A549 (cell line): ENCODE measurements at regions not wholly inside any gene's neighbourhood (a gene's known extent, or its start where the extent isn't known, plus 50 kb on each side); places are given as distances from the start of the nearest gene placed in this dataset.

Experiments
- ATAC-seq, 2 experiments: fragments of 200-7000 bp in 1 of 2; fragments of >200 bp in 1 of 2; cut with Nextera tagmentation in 1 of 2; cut with Tn5 transposase in 1 of 2; 3 replicates each; pipeline versions ENCODE4 v1.8.0 to v1.9.1; 2018 to 2020; ENCODE audit warnings: mild to moderate bottlenecking in 1 of 2, moderate library complexity in 1 of 2
- CTCF ChIA-PET: fragments of 300-600 bp; sonication (Branson Sonifier 250); formaldehyde crosslinking; extraction: SDS; loops from one replicate; lab custom pipeline; 2021; ENCODE audit warnings: antibody characterized with exemption, inconsistent platforms; lab: Yijun Ruan, JAX
- POLR2A ChIA-PET: fragments of 350-600 bp; formaldehyde crosslinking; extraction: SDS; loops from one replicate; lab custom pipeline; 2021; ENCODE audit warnings: antibody characterized with exemption, inconsistent platforms; lab: Yijun Ruan, JAX
- DNase-seq, 2 experiments: peaks; one replicate each; pipeline versions ENCODE4 v3.0.0 to v3.0.0-alpha.2; 2011 to 2016; ENCODE audit warnings: low read depth in 1 of 2, low spot score in 1 of 2
- FAIRE-seq: peaks from 2 replicates; lab custom pipeline; 2011; peaks lifted over from hg19 to GRCh38; lab: Jason Lieb, UNC
- H3K27ac ChIP-seq, 2 experiments: fragments of >200 bp; sonication (Bioruptor Twin); formaldehyde crosslinking; 3 replicates each; pipeline ENCODE4 v1.5.1; 2016 to 2017
- H3K4me1 ChIP-seq: fragments of >200 bp; sonication (Bioruptor Twin); formaldehyde crosslinking; 3 replicates; pipeline ENCODE4 v1.6.1; 2016
- H3K4me2 ChIP-seq: fragments of >200 bp; sonication (Bioruptor Twin); formaldehyde crosslinking; 3 replicates; pipeline ENCODE4 v1.6.1; 2016
- H3K4me3 ChIP-seq: fragments of >200 bp; sonication (Bioruptor Twin); formaldehyde crosslinking; 3 replicates; pipeline ENCODE4 v1.5.1; 2016
- H3K9me3 ChIP-seq: fragments of >200 bp; sonication (Bioruptor Twin); formaldehyde crosslinking; 3 replicates; pipeline ENCODE4 v1.6.1; 2016
- CBX8 ChIP-seq: fragments of 200-600 bp; sonication (generic); IDR thresholded peaks from 2 replicates; pipeline ENCODE4 v1.6.1; 2016
- CHD2 ChIP-seq: fragments of 150-350 bp; IDR thresholded peaks from 2 replicates; pipeline ENCODE4 v1.6.1; 2014; ENCODE audit warnings: low read length; ENCODE audit not compliant: partially characterized antibody
- MAZ ChIP-seq: fragments of 150-350 bp; IDR thresholded peaks from 2 replicates; pipeline ENCODE4 v1.6.1; 2014; ENCODE audit warnings: antibody characterized with exemption, low read depth, low read length, borderline replicate concordance
- POLR2AphosphoS2 ChIP-seq: conservative IDR thresholded peaks from 2 replicates; pipeline ENCODE4 v1.6.1; 2012; ENCODE audit warnings: low read length, improper control_type of control experiment, inconsistent platforms
- RAD21 ChIP-seq, 2 experiments: fragments of >200 bp in 1 of 2; sonication (Bioruptor Twin) in 1 of 2; formaldehyde crosslinking in 1 of 2; IDR thresholded peaks in 1 of 2; conservative IDR thresholded peaks in 1 of 2; 2 replicates in 1 of 2; 3 replicates in 1 of 2; pipeline ENCODE4 v1.6.1; 2012 to 2018; ENCODE audit warnings: inconsistent platforms in 1 of 2
- RARB ChIP-seq: fragments of 250-450 bp; sonication (Bioruptor Pico); IDR thresholded peaks from 2 replicates; pipeline ENCODE4 v1.8.0; 2021; ENCODE audit warnings: mild to moderate bottlenecking, moderate library complexity
- RCOR1 ChIP-seq: fragments of 150-350 bp; IDR thresholded peaks from 2 replicates; pipeline ENCODE4 v1.6.1; 2014; ENCODE audit warnings: antibody characterized with exemption, low read length, low read depth
- REST ChIP-seq: fragments of 200-600 bp; sonication (generic); IDR thresholded peaks from 2 replicates; pipeline ENCODE4 v1.6.1; 2016; ENCODE audit warnings: antibody characterized with exemption, mild to moderate bottlenecking, moderate library complexity
- RFX5 ChIP-seq: fragments of 450-650 bp; IDR thresholded peaks from 2 replicates; pipeline ENCODE4 v1.7.1; 2014; ENCODE audit warnings: antibody characterized with exemption, mild to moderate bottlenecking, moderate library complexity
- ZNF302 ChIP-seq: fragments of 250-450 bp; sonication (Bioruptor Pico); IDR thresholded peaks from 2 replicates; pipeline ENCODE4 v1.9.0; 2021; ENCODE audit warnings: inconsistent platforms, mild to moderate bottlenecking, moderate library complexity
- WGBS: methylation state at CpG from one replicate; pipeline ENCODE4 v1.1.6; 2017; ENCODE audit errors: missing lambda C conversion rate; 5-methylcytosine and 5-hydroxymethylcytosine counted together
- TF ChIP-seq, protein P1 (sequence below): fragments of >200 bp; sonication (Bioruptor Twin); formaldehyde crosslinking; IDR thresholded peaks from 3 replicates; pipeline ENCODE4 v1.5.1; 2016
- TF ChIP-seq, protein P2 (sequence below): fragments of >200 bp; sonication (Bioruptor Twin); formaldehyde crosslinking; IDR thresholded peaks from 3 replicates; pipeline ENCODE4 v1.6.1; 2016

GRCh38 chr1:60911966-60912697 lies 170.2 kb upstream of the NFIA start:
- ChIA-PET POLR2A (no interaction called here), CTCF (no interaction called here)
- 13% methylated on average over 7 of the region's 9 CpGs for WGBS
- ATAC-seq: no peak
- Histone ChIP-seq H3K9me3 (no peaks in the 10 kb centered on the region), H3K27ac (no peak overlapping the region), H3K4me3 (no peak overlapping the region), H3K4me2 (no peak overlapping the region), H3K4me1 (no peaks in the 10 kb centered on the region)
- TF ChIP-seq RFX5 (no peak), REST (no peak), MAZ (no peak), CHD2 (no peak), RCOR1 (no peak), CBX8 (no peak)
- no peak for DNase-seq
- no peak for FAIRE-seq

DNA sequence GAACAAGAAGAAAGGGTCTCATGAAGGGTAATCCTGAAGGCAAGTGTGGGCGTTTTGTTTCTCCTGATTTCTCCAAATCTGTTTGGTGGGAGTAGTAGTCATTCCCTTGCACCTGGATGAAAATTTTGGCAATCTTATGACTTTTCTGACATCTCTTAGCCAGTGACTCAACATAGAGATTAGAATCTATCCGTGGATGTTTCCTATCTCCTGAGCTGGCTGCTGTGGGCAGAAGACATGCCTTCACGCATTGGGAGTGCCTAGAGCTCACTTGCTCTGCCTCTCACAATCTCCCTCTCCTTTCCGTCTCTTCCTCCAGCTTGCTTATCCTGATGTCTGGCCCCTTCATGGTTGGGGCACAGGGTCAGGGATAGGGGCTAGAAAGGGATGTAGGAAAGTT lies 174.2 kb upstream of the NFIA start:
- ChIA-PET CTCF (interaction anchor here (0.6 kb wide), 1 partner anchor 25 kb away, joined by 4 read pairs; no protein-coding TSS in a partner anchor), POLR2A (no interaction called here)
- H3K4me2 ChIP-seq: no peak overlapping the region
- no peak overlapping the region for H3K4me3 ChIP-seq
- H3K9me3 ChIP-seq: no peaks in the 10 kb centered on the region
- ATAC-seq (no peak), FAIRE-seq (no peak), DNase-seq (no peak)
- no peak overlapping the region for H3K27ac ChIP-seq
- no peak for TF ChIP-seq ZNF302 (CRISPR knock-in tag)
- TF ChIP-seq POLR2AphosphoS2: no peak
- no peaks in the 10 kb centered on the region for H3K4me1 ChIP-seq
- WGBS: 59% methylated on average over 4 of the region's 4 CpGs

DNA sequence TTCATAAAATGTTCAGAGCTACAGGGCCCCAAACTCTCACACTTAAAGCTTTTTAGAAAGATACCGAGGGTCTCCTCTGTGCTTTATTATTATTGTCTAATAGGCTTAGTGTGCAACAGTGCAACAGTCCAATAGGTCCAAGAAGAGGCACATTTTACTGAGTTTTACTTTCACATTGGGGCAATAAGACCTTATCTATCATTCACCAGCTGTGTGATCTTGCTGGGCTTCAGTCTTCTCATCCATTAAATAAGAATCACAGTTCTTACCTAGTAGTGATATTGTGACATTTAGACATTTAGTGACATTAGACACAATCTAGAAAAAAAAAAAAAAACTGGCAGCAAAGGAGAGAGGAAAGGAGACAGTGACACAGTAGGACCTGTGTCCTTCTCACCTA lies 175.8 kb upstream of the NFIA start:
- H3K4me3 ChIP-seq: no peak overlapping the region
- ChIA-PET CTCF (interaction anchor here (1.1 to 1.8 kb wide), 2 partner anchors 24 to 58 kb away, joined by 3 read pairs; no protein-coding TSS in a partner anchor), POLR2A (no interaction called here)
- 25% methylated on average over 1 of the region's 1 CpG for WGBS
- ATAC-seq (no peak), DNase-seq (no peak), FAIRE-seq (no peak)
- H3K4me2 ChIP-seq: no peak overlapping the region
- no peak overlapping the region for H3K27ac ChIP-seq
- TF ChIP-seq RAD21 (conservative IDR thresholded peaks at IDR 0.05 in 1 of 2, IDR thresholded peaks at IDR 0.05 in 1 of 2) (no peak), POLR2AphosphoS2 (no peak), RARB (CRISPR knock-in tag) (no peak)
- TF ChIP-seq, protein P1, sequence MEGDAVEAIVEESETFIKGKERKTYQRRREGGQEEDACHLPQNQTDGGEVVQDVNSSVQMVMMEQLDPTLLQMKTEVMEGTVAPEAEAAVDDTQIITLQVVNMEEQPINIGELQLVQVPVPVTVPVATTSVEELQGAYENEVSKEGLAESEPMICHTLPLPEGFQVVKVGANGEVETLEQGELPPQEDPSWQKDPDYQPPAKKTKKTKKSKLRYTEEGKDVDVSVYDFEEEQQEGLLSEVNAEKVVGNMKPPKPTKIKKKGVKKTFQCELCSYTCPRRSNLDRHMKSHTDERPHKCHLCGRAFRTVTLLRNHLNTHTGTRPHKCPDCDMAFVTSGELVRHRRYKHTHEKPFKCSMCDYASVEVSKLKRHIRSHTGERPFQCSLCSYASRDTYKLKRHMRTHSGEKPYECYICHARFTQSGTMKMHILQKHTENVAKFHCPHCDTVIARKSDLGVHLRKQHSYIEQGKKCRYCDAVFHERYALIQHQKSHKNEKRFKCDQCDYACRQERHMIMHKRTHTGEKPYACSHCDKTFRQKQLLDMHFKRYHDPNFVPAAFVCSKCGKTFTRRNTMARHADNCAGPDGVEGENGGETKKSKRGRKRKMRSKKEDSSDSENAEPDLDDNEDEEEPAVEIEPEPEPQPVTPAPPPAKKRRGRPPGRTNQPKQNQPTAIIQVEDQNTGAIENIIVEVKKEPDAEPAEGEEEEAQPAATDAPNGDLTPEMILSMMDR: no peak
- TF ChIP-seq, protein P2, sequence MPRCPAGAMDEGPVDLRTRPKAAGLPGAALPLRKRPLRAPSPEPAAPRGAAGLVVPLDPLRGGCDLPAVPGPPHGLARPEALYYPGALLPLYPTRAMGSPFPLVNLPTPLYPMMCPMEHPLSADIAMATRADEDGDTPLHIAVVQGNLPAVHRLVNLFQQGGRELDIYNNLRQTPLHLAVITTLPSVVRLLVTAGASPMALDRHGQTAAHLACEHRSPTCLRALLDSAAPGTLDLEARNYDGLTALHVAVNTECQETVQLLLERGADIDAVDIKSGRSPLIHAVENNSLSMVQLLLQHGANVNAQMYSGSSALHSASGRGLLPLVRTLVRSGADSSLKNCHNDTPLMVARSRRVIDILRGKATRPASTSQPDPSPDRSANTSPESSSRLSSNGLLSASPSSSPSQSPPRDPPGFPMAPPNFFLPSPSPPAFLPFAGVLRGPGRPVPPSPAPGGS: no peak
- no peaks in the 10 kb centered on the region for H3K4me1 ChIP-seq
- no peaks in the 10 kb centered on the region for H3K9me3 ChIP-seq
